Caki2 (cell line): ENCODE measurements at regions not wholly inside any gene's neighbourhood (a gene's known extent, or its start where the extent isn't known, plus 50 kb on each side); places are given as distances from the start of the nearest gene placed in this dataset.
"Not testable (repeated sequence)": the region's sequence is repeated elsewhere in the genome, so short reads cannot be mapped to it uniquely, and the experiment has no call there.

Experiments
- DNase-seq: peaks from one replicate; pipeline ENCODE4 v3.0.0-alpha.2; 2015; ENCODE audit warnings: low read depth
- in situ Hi-C: cut with HindIII; loops from 2 replicates; pipeline ENCODE4 v1.10.0; 2016; ENCODE audit warnings: low sequenced_read_pairs, low pct_unique_long_range_greater_than_20kb, mixed read lengths

- DNase-seq = no peak
- in situ Hi-C loops = no loop called here
Observed at GRCh38 chr3:193905541-193906396, 230.2 kb upstream of the HES1 start.

- no peak for DNase-seq
- in situ Hi-C loops = no loop called here
Observed at GRCh38 chr3:193906849-193907410, 229.0 kb upstream of the HES1 start.

- in situ Hi-C loops = no loop called here
Observed at GRCh38 chr3:193908181-193908744, 227.7 kb upstream of the HES1 start.

GRCh38 chr3:193909387-193909786 is 226.6 kb upstream of the HES1 start:
- in situ Hi-C loops = no loop called here
- no peak for DNase-seq

More at GRCh38 chr3:193908181-193908744, 227.7 kb upstream of the HES1 start:
- no peak for DNase-seq

- DNase-seq = no peak
- in situ Hi-C loops = no loop called here
Observed at GRCh38 chr3:193910310-193910709, 225.6 kb upstream of the HES1 start.

GRCh38 chr3:193910886-193911738 is 224.8 kb upstream of the HES1 start:
- DNase-seq = no peak
- in situ Hi-C loops = no loop called here

- in situ Hi-C loops = no loop called here
- DNase-seq = no peak
Observed at GRCh38 chr3:193911784-193912340, 224.1 kb upstream of the HES1 start.

- DNase-seq = no peak
- in situ Hi-C loops = no loop called here
Observed at GRCh38 chr3:193912621-193913178, 223.2 kb upstream of the HES1 start.

GRCh38 chr3:193914602-193915001 is 221.3 kb upstream of the HES1 start:
- no peak for DNase-seq
- in situ Hi-C loops = no loop called here

- no peak for DNase-seq
- in situ Hi-C loops = no loop called here
Observed at GRCh38 chr3:193915099-193915498, 220.8 kb upstream of the HES1 start.

- no peak for DNase-seq
- in situ Hi-C loops = no loop called here
Observed at GRCh38 chr3:193915613-193916012, 220.3 kb upstream of the HES1 start.

GRCh38 chr3:193917158-193917557 is 218.8 kb upstream of the HES1 start:
- DNase-seq = no peak
- in situ Hi-C loops = no loop called here

- in situ Hi-C loops = no loop called here
- no peak for DNase-seq
Observed at GRCh38 chr3:193921465-193921864, 214.5 kb upstream of the HES1 start.

- no peak for DNase-seq
- in situ Hi-C loops = no loop called here
Observed at GRCh38 chr3:193922034-193922774, 213.7 kb upstream of the HES1 start.

GRCh38 chr3:193923958-193924357 is 212.0 kb upstream of the HES1 start:
- in situ Hi-C loops, DNase-seq: not testable (repeated sequence)

- DNase-seq, in situ Hi-C loops: not testable (repeated sequence)
Observed at GRCh38 chr3:193926071-193926470, 209.9 kb upstream of the HES1 start.

- DNase-seq, in situ Hi-C loops: not testable (repeated sequence)
Observed at GRCh38 chr3:193927413-193928206, 208.3 kb upstream of the HES1 start.
